ENCODE measurements at regions not wholly inside any gene's neighbourhood (a gene's known extent, or its start where the extent isn't known, plus 50 kb on each side); places are given as distances from the start of the nearest gene placed in this dataset.

DNA sequence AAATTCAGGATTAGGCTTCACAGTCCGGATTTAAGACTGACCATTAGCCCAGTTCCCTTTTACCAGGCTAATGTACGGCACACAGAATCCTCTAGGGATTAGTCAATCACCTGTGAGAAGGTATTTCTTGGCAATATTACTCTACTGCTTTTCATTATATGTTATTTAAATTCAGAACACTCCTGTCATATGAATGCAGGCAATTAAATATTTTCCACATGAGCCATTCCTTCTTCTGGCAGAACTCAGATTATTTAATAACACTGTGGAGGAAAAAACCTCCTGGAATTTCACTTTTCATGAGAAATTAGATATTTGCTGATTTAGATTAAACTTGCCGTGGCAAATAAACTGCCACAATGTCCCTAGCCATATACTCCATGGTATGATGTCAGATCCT is 1357.5 kb upstream of the C9orf72 start:
- Histone ChIP-seq H3K27ac (ENCODE audit: low read depth, low read length) (no peak overlapping the region), H3K9me2 (ENCODE audit: insufficient read depth) (no peaks in the 10 kb centered on the region), H3K4me1 (ENCODE audit: control insufficient read depth in 1 of 2, insufficient read depth in 2 of 2, low read length in 2 of 2) (no peaks in the 10 kb centered on the region), H4K20me1 (ENCODE audit: insufficient read depth) (no peaks in the 10 kb centered on the region), H3K4me2 (ENCODE audit: low read length) (no peak overlapping the region), H3K79me2 (ENCODE audit: insufficient read depth, low read length) (no peaks in the 10 kb centered on the region), H3K4me3 (replicated peaks in 1 of 2; ENCODE audit: low read depth in 1 of 2, low read length in 2 of 2) (no peak overlapping the region), H3K36me3 (ENCODE audit: control insufficient read depth in 1 of 2, insufficient read depth in 2 of 2, low read length in 2 of 2) (no peaks in the 10 kb centered on the region), H3K27me3 (ENCODE audit: insufficient read depth, low read length) (no peaks in the 10 kb centered on the region), H3K9me3 (ENCODE audit: control insufficient read depth in 1 of 2, insufficient read depth in 1 of 2, low read depth in 1 of 2, low read length in 2 of 2) (no peaks in the 10 kb centered on the region), H2AFZ (ENCODE audit: low read depth, low read length, poor library complexity, severe bottlenecking) (no peak overlapping the region), H3K9ac (ENCODE audit: low read length) (no peak overlapping the region)
- no TSS peak for BruUV-seq (replicated peaks)
- POLR2A ChIA-PET = no interaction called here
- RAD21 ChIA-PET (ENCODE audit: low non-redundant PET in 1 of 2, low total read pairs in 2 of 2, uncharacterized antibody in 2 of 2, unreplicated experiment in 2 of 2) = no interaction called here
- CTCF ChIA-PET = no interaction called here
- intact Hi-C loops (cut with micrococcal nuclease) = no loop called here
- TF ChIP-seq, protein P1, sequence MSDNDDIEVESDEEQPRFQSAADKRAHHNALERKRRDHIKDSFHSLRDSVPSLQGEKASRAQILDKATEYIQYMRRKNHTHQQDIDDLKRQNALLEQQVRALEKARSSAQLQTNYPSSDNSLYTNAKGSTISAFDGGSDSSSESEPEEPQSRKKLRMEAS (IDR thresholded peaks at IDR 0.05) = no peak
- TF ChIP-seq CEBPB (IDR thresholded peaks at IDR 0.05; ENCODE audit: low read depth) (no peak), SP1 (IDR thresholded peaks at IDR 0.05; ENCODE audit: low read depth) (no peak), POLR2A (IDR thresholded peaks at IDR 0.05; ENCODE audit: borderline replicate concordance, extremely low read depth, insufficient read depth, insufficient read length) (no peak), TCF7L2 (IDR thresholded peaks at IDR 0.05; ENCODE audit: borderline replicate concordance, extremely low read depth, insufficient read depth, insufficient read length) (no peak), ZFX (IDR thresholded peaks at IDR 0.05) (no peak), POLR2AphosphoS5 (IDR thresholded peaks at IDR 0.05; ENCODE audit: low read depth, low read length) (no peak), JUND (IDR thresholded peaks at IDR 0.05) (no peak), ELF1 (IDR thresholded peaks at IDR 0.05; ENCODE audit: borderline replicate concordance, low read depth) (no peak), EZH2 (IDR thresholded peaks at IDR 0.05) (no peak), SRF (IDR thresholded peaks at IDR 0.05; ENCODE audit: low read depth) (no peak), SIN3A (IDR thresholded peaks at IDR 0.05; ENCODE audit: low read depth) (no peak), EGR1 (IDR thresholded peaks at IDR 0.05; ENCODE audit: low read depth) (no peak), RAD21 (IDR thresholded peaks at IDR 0.05; ENCODE audit: low read depth) (no peak)
- TF ChIP-seq, protein P2, sequence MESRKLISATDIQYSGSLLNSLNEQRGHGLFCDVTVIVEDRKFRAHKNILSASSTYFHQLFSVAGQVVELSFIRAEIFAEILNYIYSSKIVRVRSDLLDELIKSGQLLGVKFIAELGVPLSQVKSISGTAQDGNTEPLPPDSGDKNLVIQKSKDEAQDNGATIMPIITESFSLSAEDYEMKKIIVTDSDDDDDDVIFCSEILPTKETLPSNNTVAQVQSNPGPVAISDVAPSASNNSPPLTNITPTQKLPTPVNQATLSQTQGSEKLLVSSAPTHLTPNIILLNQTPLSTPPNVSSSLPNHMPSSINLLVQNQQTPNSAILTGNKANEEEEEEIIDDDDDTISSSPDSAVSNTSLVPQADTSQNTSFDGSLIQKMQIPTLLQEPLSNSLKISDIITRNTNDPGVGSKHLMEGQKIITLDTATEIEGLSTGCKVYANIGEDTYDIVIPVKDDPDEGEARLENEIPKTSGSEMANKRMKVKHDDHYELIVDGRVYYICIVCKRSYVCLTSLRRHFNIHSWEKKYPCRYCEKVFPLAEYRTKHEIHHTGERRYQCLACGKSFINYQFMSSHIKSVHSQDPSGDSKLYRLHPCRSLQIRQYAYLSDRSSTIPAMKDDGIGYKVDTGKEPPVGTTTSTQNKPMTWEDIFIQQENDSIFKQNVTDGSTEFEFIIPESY (IDR thresholded peaks at IDR 0.05; ENCODE audit: extremely low read depth, insufficient replicate concordance, low read length) = no peak
- TF ChIP-seq, protein P3, sequence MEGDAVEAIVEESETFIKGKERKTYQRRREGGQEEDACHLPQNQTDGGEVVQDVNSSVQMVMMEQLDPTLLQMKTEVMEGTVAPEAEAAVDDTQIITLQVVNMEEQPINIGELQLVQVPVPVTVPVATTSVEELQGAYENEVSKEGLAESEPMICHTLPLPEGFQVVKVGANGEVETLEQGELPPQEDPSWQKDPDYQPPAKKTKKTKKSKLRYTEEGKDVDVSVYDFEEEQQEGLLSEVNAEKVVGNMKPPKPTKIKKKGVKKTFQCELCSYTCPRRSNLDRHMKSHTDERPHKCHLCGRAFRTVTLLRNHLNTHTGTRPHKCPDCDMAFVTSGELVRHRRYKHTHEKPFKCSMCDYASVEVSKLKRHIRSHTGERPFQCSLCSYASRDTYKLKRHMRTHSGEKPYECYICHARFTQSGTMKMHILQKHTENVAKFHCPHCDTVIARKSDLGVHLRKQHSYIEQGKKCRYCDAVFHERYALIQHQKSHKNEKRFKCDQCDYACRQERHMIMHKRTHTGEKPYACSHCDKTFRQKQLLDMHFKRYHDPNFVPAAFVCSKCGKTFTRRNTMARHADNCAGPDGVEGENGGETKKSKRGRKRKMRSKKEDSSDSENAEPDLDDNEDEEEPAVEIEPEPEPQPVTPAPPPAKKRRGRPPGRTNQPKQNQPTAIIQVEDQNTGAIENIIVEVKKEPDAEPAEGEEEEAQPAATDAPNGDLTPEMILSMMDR (IDR thresholded peaks at IDR 0.05 in 2 of 3, conservative IDR thresholded peaks at IDR 0.05 in 1 of 3; ENCODE audit: borderline replicate concordance in 1 of 3, insufficient read depth in 1 of 3, low read depth in 2 of 3, low read length in 2 of 3) = no peak
- TF ChIP-seq, protein P4, sequence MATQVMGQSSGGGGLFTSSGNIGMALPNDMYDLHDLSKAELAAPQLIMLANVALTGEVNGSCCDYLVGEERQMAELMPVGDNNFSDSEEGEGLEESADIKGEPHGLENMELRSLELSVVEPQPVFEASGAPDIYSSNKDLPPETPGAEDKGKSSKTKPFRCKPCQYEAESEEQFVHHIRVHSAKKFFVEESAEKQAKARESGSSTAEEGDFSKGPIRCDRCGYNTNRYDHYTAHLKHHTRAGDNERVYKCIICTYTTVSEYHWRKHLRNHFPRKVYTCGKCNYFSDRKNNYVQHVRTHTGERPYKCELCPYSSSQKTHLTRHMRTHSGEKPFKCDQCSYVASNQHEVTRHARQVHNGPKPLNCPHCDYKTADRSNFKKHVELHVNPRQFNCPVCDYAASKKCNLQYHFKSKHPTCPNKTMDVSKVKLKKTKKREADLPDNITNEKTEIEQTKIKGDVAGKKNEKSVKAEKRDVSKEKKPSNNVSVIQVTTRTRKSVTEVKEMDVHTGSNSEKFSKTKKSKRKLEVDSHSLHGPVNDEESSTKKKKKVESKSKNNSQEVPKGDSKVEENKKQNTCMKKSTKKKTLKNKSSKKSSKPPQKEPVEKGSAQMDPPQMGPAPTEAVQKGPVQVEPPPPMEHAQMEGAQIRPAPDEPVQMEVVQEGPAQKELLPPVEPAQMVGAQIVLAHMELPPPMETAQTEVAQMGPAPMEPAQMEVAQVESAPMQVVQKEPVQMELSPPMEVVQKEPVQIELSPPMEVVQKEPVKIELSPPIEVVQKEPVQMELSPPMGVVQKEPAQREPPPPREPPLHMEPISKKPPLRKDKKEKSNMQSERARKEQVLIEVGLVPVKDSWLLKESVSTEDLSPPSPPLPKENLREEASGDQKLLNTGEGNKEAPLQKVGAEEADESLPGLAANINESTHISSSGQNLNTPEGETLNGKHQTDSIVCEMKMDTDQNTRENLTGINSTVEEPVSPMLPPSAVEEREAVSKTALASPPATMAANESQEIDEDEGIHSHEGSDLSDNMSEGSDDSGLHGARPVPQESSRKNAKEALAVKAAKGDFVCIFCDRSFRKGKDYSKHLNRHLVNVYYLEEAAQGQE (IDR thresholded peaks at IDR 0.05; ENCODE audit: low read depth) = no peak
- no peak for DNase-seq (ENCODE audit: low read depth, low spot score)
- ATAC-seq = no peak
